COR-L47 (cell line): ENCODE measurements at regions not wholly inside any gene's neighbourhood (a gene's known extent, or its start where the extent isn't known, plus 50 kb on each side); places are given as distances from the start of the nearest gene placed in this dataset.
"Not testable (repeated sequence)": the region's sequence is repeated elsewhere in the genome, so short reads cannot be mapped to it uniquely, and the experiment has no call there.

ENCODE experiments used
- DNase-seq: peaks from one replicate; lab custom pipeline; 2025; lab: John Stamatoyannopoulos, UW

DNA sequence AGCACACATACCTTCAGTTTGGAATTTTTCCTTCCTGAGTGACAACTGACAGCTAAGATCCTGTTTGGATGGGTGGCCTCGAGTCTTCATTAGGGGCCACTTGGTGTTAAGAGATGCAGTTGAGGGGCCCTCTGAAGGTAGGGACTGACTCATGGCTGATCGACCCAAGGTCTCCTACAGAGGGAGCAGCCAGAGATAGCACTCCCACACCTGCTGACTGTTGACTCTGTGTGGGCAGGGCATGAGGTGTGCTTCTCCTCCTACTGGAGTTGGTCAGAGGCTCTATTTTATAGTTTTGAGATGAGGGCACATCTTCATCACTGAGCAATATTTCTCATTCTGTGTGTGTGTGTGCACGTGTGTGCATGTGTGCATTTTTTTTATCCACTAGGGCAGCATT is 378.8 kb upstream of the PODXL start:
- no peak for DNase-seq

DNA sequence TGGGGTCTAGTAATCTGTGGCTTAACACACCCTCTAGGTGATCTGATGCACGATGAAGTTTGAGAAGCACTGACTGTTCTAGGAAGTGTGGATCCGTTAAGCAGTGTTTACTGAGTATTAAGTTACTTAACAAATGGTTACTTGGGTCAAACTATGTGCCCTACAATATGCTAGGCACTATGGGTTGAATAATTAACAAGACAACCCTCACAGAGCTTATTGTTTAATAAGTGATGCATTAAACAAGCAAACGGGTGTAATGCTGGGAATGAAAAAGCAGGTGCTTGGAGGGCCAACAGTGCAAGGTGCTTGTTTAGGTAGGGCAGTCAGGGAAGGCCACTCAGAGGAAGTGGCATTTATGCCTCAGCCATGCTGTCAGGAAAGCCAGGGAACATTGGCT is 378.0 kb upstream of the PODXL start:
- no peak for DNase-seq

DNA sequence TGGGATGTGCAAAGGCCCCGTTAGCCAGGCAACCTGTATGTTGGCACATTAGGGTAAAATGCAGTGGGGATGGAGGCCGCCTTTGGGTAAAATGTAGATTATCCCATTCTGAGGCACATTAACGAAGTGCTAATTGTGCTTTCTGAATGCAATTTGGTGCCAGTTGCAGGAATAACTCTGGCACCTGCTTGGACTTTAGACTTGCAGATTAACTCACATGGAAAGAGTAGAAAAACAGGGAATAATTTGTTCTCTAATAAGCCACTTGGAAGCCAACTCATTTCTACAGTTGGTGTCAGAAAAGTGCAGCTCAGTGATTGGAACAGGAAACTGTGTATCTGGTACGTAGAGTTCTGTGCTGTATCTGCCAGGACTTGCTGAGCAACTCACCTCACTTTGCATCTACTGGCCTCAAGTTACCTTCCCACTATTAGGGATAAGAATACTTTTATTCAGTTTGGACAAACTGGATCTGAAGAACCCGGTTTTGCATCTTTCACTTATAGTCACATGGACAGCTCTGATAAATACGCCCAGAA is 377.4 kb upstream of the PODXL start:
- DNase-seq: no peak

GRCh38 chr7:131933219-131933618 is 376.8 kb upstream of the PODXL start:
- DNase-seq: not testable (repeated sequence)

DNA sequence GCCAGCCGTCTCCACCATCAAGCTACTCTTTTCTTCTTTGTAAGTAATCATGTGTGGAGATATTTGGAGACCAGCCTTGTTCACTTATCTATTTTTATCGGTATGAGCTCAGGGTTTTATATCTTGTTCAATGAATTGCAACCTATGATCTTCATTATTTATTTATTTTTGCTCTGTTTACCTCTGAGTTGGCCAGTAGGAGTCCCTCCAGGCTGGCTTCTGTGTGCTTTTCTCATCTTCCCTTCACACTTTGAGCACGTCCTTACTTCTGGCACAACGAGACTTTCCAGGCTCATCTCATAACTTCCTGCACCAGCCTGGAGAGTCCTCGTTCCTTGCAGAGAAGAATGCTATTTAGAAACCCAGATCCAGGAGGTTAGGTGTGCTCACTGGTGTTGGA is 375.8 kb upstream of the PODXL start:
- DNase-seq: no peak

DNA sequence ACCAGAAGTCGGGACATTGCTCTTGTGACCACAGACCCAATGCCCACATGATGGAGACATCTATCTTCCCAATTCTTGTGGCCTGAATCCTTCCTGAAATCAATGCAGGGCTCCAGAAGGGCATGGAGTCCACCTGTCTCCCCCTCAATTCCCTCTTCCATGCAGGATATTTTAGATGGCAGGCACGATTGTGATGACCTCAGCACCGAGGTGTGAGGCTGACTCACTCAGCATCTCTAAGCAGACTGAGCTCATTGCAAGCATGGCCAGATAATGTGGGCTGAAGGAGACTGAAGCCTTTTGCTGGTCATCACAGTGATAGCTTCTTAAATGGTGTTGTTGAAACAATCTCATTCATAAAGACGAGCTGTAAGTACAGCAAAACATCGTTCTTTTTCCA is 374.9 kb upstream of the PODXL start:
- no peak for DNase-seq

DNA sequence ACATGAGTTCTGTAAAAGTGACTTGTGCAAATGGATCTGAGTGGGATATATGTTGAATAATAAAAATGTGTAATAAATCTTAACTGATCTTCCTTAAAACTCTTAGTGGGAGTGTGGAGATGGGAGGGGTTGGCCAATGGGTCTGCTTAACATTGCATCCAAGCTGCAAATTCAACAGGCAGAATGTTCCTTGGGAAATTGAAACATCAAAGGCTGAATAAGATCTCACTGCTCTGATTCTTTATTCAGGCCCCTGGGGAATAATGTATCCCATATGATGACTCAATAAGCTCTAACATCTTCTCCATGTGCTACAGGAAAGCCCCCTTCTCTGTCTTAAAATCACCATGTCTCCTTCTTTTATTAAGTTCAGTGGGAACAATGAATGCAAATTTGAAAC is 373.2 kb upstream of the PODXL start:
- no peak for DNase-seq

DNA sequence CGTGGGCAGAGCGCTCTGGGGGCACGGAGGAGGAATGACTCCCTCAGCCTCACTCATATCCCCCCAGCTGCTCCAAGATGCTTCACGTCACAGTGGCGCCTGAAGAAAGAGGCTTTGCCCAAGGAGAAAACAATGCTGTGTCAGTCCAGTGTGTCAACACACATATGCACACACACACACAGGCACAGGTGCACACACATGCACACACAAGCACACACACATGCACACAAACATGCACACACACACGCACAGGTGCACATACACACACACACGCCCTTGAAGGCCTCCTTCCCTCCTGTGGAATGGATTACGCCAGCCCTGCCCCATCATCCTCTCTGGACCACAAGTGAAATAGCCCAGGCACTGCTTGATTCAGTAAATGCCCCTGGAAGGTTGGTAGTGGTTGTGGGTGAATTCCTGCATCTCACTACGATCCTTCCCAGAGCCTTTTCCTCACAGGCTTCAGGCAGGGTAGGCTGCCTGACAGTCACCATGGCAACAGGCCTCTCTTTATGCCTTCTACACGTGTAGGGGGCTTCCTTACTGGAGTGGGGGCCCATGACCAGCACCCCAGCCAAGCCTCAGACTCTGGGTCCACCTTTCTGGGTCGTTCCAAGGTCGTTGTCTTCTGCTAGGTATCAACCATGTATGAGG is 371.5 kb upstream of the PODXL start:
- no peak for DNase-seq

GRCh38 chr7:131925636-131926035 is 369.2 kb upstream of the PODXL start:
- no peak for DNase-seq

DNA sequence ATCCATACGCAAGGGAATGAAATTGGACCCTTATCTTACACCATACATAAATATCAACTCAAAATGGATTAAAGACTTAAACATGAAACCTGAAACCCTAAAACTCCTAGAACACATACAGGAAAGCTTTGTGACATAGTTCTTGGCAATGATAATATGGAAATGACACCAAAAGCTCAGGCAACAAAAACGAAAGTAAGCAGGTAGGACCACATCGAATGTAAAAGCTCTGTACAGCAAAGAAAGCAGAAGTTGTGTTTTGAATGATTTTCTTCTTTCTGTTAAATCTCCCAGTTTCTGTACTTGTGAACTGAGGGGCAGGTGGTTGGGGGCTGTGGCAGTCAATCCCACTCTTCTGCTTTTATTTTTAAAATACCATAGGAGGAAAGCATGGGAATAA is 368.4 kb upstream of the PODXL start:
- DNase-seq: no peak

DNA sequence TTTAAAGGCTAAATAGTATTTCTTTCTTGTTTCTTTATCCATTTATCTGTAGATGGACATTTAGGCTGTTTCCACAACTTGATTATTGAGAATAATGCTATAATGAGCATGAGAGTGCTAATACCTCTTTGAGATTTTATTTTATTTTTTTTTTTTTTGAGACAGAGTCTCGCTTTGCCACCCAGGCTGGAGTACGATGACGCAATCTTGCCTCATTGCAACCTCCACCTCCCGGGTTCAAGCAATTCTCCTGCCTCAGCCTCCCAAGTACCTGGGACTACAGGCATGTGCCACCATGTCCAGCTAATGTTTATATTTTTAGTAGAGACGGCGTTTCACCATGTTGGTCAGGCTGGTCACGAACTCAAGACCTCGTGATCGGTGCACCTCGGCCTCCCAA is 366.5 kb upstream of the PODXL start:
- DNase-seq: not testable (repeated sequence)

DNA sequence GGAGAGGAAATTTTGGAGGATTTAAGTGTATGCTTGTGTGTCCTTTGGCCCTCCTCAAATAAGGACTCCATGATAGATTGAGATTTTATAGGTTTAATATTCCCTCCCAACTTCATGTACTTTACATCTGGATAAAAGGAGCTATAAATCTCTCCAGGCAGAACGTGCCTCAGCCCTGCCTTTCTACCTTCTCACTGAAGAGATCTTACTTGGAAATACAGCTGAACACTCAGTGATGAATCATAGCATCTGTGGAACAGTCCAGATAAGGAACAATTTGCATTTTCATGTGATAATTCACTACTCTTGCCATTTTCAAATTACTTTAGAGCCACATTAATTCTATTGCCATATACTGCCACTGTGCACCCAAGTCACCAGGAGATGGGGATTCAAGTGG is 364.6 kb upstream of the PODXL start:
- DNase-seq: no peak

GRCh38 chr7:131919920-131920709 is 363.7 kb upstream of the PODXL start:
- DNase-seq: no peak

DNA sequence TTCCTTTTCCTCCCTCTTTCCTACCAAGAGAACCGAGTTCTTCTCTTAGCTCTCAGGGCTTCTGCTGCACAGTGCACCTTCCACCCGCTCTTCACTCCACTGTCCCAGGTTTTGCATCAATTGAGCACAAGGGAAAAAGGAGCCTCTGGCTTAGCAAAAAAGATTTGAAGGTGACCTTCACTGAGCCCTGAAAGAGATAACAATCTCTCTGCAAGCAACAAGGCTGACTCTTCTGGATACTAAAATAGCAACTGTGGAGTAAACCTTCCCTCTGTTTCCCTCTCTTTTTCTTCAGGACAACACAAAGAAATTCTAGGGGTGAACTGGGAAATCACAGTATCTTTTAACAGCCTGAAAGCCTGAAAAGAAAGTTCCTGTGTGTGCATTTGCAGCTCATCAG is 354.7 kb upstream of the PODXL start:
- DNase-seq: no peak

DNA sequence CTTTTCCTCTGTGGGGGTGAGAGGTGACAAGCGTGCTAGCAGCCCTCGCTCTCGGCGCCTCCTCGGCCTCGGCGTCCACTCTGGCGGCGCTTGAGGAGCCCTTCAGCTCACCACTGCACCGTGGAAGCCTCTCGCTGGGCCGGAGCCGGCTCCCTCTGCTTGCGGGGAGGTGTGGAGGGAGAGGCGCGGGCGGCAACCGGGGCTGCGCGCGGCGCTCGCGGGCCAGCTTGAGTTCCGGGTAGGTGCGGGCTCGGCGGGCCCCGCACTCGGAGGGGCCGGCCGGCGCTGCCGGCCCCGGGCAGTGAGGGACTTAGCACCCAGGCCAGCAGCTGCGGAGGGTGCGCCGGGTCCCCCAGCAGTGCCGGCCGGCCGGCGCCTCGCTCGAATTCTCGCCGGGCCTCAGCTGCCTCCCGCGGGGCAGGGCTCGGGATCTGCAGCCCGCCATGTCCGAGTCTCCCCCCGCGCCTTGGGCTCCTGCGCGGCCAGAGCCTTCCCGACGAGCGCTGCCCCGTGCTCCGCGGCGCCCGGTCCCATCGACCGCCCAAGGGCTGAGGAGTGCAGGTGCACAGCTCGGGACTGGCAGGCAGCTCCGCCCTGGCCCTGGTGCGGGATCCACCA is 352.8 kb upstream of the PODXL start:
- DNase-seq: no peak

- no peak for DNase-seq
These were observed 352.3 kb upstream of the PODXL start for GRCh38 chr7:131908714-131909113.

GRCh38 chr7:131905471-131905973 is 349.1 kb upstream of the PODXL start:
- no peak for DNase-seq

DNA sequence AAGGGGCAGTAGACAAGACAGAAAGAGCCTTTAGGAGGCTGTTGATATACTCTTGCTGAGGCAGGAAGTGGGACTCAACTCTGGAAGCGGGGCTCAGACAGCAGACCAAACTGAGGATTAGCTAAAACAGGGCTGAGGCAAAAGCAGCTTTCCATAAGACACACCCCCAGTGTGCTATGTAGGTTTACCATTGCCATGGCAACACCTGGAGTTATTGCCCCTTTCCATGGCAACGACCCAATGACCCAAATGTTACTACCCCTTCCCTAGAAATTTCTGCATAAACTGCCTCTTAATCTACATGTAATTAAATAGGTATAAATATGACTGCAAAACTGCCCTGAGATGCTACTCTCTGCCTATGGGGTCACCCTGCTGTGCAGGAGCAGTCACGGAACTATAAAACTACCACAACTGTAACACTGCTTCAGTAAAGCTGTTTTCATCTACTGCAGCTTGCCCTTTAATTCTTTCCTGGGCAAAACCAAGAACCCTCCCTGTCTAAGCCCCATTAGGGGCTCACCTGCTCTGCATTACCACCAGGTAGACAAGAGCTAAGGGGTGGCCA is 348.4 kb upstream of the PODXL start:
- no peak for DNase-seq

- no peak for DNase-seq
These were observed 346.9 kb upstream of the PODXL start for GRCh38 chr7:131903315-131903714.

DNA sequence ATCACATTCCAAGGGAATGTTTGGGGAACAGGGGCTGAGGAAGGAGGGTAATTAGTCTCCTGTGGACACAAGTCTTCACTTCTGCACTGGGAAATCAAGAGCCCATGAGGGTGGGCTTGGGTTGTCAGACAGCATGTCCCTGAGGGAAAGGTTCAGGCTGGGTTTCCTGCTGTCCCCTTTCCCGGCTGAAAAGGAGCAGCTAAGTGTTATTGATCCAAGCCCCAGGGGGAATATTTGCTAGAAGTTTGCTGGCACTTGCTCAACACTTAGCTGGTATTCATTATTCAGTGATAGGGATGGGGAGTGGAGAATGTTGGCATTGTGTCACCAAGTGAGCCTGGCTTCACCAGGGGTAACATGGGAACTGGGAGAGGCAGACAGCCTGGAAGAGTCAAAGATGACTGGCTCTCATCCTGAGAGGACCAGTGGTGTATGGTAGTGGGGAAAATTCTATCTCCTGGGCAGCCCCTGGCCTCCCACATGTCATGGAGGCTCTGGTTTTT is 344.4 kb upstream of the PODXL start:
- DNase-seq: no peak

DNA sequence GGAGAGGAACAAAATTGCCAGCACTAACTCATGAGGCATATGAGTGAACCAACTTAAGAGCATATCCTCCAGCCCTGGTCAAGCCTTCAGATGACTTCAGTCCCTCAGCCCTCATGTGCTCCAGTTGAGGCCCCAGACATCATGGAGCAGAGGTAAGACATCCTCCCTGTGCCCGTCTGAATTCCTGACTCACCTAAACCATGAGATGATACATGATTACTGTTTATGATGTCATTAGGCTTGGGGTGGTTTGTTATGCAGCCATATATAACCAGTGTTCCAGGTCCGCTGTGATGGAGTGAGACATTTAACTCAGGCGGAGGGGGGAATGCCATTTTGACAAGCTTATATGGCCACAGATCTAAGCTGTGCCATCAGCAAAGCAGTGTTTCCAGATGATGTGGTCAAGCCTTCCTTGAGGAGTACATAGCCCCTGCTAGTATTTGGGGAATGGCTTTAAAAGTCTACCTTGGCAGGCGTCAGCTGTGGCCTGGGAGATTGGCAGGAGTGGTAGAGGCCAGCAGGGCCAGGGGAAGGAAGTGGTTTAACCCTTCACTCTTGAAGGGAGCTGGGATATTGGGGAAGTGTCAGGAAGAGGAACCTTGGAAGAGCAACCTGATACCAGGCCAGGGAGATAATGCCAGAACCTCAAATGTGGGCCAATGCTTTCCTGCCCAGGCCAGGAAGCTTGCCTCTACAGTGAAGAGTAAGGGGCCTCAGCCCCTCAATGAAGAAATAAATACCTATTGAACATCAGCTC is 343.0 kb upstream of the PODXL start:
- DNase-seq: no peak

DNA sequence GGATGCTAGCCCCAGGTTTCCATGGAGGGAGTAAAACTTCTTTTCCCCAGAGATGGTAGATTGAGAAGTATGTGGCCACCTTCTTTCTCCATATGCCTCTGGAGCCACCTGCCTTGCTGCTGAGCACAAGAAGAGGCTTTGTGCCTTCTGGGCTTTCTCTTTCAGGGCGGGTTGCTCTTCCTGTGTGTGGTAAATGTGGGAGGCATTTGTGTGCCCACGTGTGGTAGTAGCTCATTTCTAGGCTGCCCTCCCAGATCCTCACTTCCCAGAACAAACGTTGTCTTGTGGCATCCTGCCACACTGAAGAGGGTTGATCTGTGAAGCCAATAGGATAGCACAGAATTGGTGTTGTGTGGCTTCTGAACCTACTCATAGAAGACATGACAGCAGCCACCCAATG is 342.0 kb upstream of the PODXL start:
- no peak for DNase-seq
